ENCODE measurements at regions not wholly inside any gene's neighbourhood (a gene's known extent, or its start where the extent isn't known, plus 50 kb on each side); places are given as distances from the start of the nearest gene placed in this dataset.

DNA sequence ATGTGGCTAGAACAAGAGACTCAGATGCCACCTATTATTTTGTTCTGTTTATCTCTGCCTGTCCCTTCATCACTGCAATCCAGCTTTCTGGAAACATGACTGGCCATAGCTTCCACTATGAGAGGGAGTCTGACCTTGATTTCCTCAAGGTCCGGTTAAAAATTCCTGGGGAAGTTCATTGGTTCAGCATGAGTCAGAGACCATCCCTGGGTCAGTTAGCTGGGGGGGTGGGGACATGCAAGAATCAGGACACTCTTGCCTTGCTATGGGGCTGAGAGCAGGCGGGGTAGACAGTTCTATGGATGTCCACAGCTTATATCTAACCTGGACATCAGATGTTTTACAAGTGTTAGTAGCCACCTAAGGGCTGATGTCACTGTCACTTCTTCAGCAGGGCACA is 81.1 kb downstream of the TENT5C start:
- peaks cover 6% of the 10 kb centered on the region for H3K4me1 ChIP-seq (ENCODE audit: control insufficient read depth, extremely low read depth, insufficient read depth, low read length)
- peak overlapping the region; percentile 13 for H3K4me2 ChIP-seq (ENCODE audit: extremely low read depth, insufficient read depth, low read length)
- no peak overlapping the region for H3K4me3 ChIP-seq (replicated peaks in 1 of 4; ENCODE audit: control extremely low read depth in 1 of 4, insufficient read depth in 1 of 4, low read depth in 3 of 4, low read length in 4 of 4)
- no peaks in the 10 kb centered on the region for H3K27me3 ChIP-seq (ENCODE audit: control insufficient read depth, insufficient read depth, low read length)
- H3K9ac ChIP-seq (ENCODE audit: insufficient read depth, low read length), result no peak overlapping the region
- DNase-seq (ENCODE audit: low read depth in 2 of 2), result peak; percentile 48 to 70
- no peaks in the 10 kb centered on the region for H3K9me3 ChIP-seq (ENCODE audit: control insufficient read depth, insufficient read depth, low read depth, low read length)
- no peaks in the 10 kb centered on the region for H3K36me3 ChIP-seq (ENCODE audit: control insufficient read depth, insufficient read depth, low read length)
- no peaks in the 10 kb centered on the region for H3K79me2 ChIP-seq (ENCODE audit: control insufficient read depth, insufficient read depth, low read length)
- no peak for TF ChIP-seq EZH2 (IDR thresholded peaks at IDR 0.05; ENCODE audit: low read length, missing control alignments)
- TF ChIP-seq, protein P1, sequence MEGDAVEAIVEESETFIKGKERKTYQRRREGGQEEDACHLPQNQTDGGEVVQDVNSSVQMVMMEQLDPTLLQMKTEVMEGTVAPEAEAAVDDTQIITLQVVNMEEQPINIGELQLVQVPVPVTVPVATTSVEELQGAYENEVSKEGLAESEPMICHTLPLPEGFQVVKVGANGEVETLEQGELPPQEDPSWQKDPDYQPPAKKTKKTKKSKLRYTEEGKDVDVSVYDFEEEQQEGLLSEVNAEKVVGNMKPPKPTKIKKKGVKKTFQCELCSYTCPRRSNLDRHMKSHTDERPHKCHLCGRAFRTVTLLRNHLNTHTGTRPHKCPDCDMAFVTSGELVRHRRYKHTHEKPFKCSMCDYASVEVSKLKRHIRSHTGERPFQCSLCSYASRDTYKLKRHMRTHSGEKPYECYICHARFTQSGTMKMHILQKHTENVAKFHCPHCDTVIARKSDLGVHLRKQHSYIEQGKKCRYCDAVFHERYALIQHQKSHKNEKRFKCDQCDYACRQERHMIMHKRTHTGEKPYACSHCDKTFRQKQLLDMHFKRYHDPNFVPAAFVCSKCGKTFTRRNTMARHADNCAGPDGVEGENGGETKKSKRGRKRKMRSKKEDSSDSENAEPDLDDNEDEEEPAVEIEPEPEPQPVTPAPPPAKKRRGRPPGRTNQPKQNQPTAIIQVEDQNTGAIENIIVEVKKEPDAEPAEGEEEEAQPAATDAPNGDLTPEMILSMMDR (conservative IDR thresholded peaks at IDR 0.05 in 1 of 2, IDR thresholded peaks at IDR 0.05 in 1 of 2; ENCODE audit: low read depth in 1 of 2, low read length in 2 of 2), result no peak
- no peak overlapping the region for H2AFZ ChIP-seq (ENCODE audit: low read length)
- H3K27ac ChIP-seq (ENCODE audit: insufficient read depth, low read length), result no peak overlapping the region
- H4K20me1 ChIP-seq (ENCODE audit: control insufficient read depth, extremely low read depth, insufficient read depth, low read length), result no peaks in the 10 kb centered on the region

DNA sequence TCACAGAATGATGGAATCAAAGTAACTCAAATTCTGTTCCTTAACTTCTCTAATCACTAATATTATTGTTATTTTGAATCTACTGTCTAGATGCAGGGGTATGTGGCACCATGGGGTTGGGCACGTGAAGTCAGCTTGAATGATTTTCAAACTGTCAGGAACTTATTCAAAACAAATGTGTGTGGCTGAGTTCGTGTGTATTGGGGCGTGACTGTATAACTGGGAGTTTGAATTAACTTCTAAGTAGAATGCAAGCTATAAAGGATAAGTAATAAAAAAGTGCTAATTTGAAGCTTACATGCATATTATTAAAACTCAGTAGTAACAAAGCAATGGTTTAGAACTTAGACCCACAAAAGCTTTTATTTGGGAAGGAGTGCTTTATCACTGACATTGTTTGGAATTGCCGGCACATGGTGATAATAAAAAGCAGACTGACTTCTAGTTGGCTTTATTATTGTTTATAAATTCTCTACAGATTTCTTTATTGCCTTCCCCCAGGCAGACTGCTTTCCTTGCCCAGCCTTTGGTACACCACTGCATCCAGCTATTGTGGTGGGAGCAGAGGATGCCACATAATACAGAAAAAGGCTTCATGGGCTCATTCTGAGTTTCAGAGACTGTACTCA is 84.3 kb downstream of the TENT5C start:
- TF ChIP-seq EZH2 (IDR thresholded peaks at IDR 0.05; ENCODE audit: low read length, missing control alignments), result no peak
- TF ChIP-seq, protein P1 (conservative IDR thresholded peaks at IDR 0.05 in 1 of 2, IDR thresholded peaks at IDR 0.05 in 1 of 2; ENCODE audit: low read depth in 1 of 2, low read length in 2 of 2), result no peak
- Histone ChIP-seq H4K20me1 (ENCODE audit: control insufficient read depth, extremely low read depth, insufficient read depth, low read length) (no peaks in the 10 kb centered on the region), H2AFZ (ENCODE audit: low read length) (no peak overlapping the region), H3K27me3 (ENCODE audit: control insufficient read depth, insufficient read depth, low read length) (no peaks in the 10 kb centered on the region), H3K27ac (ENCODE audit: insufficient read depth, low read length) (no peak overlapping the region), H3K4me1 (ENCODE audit: control insufficient read depth, extremely low read depth, insufficient read depth, low read length) (peaks cover 6% of the 10 kb centered on the region), H3K9ac (ENCODE audit: insufficient read depth, low read length) (no peak overlapping the region), H3K4me2 (ENCODE audit: extremely low read depth, insufficient read depth, low read length) (no peak overlapping the region), H3K79me2 (ENCODE audit: control insufficient read depth, insufficient read depth, low read length) (no peaks in the 10 kb centered on the region), H3K4me3 (replicated peaks in 1 of 4; ENCODE audit: control extremely low read depth in 1 of 4, insufficient read depth in 1 of 4, low read depth in 3 of 4, low read length in 4 of 4) (no peak overlapping the region), H3K36me3 (ENCODE audit: control insufficient read depth, insufficient read depth, low read length) (no peaks in the 10 kb centered on the region), H3K9me3 (ENCODE audit: control insufficient read depth, insufficient read depth, low read depth, low read length) (no peaks in the 10 kb centered on the region)
- no peak for DNase-seq (ENCODE audit: low read depth in 2 of 2)

DNA sequence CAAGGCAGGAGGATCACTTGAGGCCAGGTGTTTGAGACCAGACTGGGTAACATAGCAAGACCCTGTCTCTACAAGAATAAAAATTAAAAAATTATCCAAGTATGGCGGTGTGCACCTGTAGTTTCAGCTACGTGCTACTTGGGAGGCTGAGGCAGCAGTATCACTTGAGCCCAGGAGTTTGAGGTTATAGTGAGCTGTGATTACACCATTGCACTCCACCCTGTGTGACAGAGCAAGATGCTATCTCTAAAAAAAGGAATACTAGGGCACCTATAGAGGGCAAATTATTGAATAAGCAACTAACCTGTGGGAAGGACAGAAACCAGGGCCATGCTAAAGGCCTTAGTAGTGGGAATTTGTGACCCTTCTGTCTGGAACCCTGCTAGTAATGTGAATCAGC is 86.1 kb downstream of the TENT5C start:
- H3K9me3 ChIP-seq (ENCODE audit: control insufficient read depth, insufficient read depth, low read depth, low read length), result no peaks in the 10 kb centered on the region
- no peaks in the 10 kb centered on the region for H4K20me1 ChIP-seq (ENCODE audit: control insufficient read depth, extremely low read depth, insufficient read depth, low read length)
- no peaks in the 10 kb centered on the region for H3K27me3 ChIP-seq (ENCODE audit: control insufficient read depth, insufficient read depth, low read length)
- H3K4me1 ChIP-seq (ENCODE audit: control insufficient read depth, extremely low read depth, insufficient read depth, low read length), result peaks cover 10% of the 10 kb centered on the region
- no peaks in the 10 kb centered on the region for H3K36me3 ChIP-seq (ENCODE audit: control insufficient read depth, insufficient read depth, low read length)
- TF ChIP-seq EZH2 (IDR thresholded peaks at IDR 0.05; ENCODE audit: low read length, missing control alignments), result no peak
- TF ChIP-seq, protein P1 (conservative IDR thresholded peaks at IDR 0.05 in 1 of 2, IDR thresholded peaks at IDR 0.05 in 1 of 2; ENCODE audit: low read depth in 1 of 2, low read length in 2 of 2), result no peak
- H3K27ac ChIP-seq (ENCODE audit: insufficient read depth, low read length), result no peak overlapping the region
- H3K79me2 ChIP-seq (ENCODE audit: control insufficient read depth, insufficient read depth, low read length), result no peaks in the 10 kb centered on the region
- no peak overlapping the region for H3K4me3 ChIP-seq (replicated peaks in 1 of 4; ENCODE audit: control extremely low read depth in 1 of 4, insufficient read depth in 1 of 4, low read depth in 3 of 4, low read length in 4 of 4)
- H2AFZ ChIP-seq (ENCODE audit: low read length), result no peak overlapping the region
- H3K4me2 ChIP-seq (ENCODE audit: extremely low read depth, insufficient read depth, low read length), result no peak overlapping the region
- no peak overlapping the region for H3K9ac ChIP-seq (ENCODE audit: insufficient read depth, low read length)
- no peak for DNase-seq (ENCODE audit: low read depth in 2 of 2)
